Limb (tissue), 2 donors: ENCODE measurements at regions not wholly inside any gene's neighbourhood (a gene's known extent, or its start where the extent isn't known, plus 50 kb on each side); places are given as distances from the start of the nearest gene placed in this dataset.

Experiments used
- DNase-seq, 2 donors: peaks; one replicate each; pipeline ENCODE4 v3.0.0-alpha.2; 2016; ENCODE audit errors: extremely low spot score in 2 of 2

DNA sequence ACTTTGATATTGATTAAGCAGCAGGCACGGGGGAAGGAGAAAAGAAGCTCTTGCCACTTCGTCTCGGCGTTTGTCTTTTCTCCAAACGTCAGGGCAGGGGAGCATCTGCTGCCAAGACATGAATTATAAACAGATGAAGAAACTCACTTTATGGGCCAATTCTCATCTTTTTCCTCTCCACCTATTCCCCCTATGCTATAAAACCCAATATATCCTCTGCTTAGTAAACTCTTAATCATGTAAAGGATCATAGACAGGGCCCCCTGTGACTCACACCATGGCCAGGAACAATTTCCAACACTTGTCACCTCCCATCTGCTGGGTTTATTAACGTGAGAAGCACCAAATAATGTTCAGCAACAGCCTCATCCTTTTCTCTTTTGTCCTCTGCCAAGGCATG, 1092.1 kb upstream of the TMEM132C start:
- DNase-seq, result peak in 1 of 2 donors; percentile 1

DNA sequence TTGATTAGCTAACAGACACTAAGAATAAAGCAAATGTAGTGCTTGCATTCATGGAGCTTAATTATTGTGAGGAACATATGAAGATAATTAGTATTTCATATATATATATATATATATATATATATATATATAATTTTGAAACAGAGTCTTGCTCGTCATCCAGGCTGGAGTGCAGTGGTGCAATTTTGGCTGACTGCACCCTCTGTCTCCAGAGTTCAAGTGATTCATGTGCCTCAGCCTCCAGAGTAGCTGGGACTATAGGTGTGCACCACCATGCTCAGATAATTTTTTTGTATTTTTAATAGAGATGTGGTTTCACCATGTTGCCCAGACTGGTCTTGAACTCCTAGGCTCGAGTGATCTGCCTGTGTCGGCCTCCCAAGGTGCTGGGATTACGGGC, 1091.6 kb upstream of the TMEM132C start:
- DNase-seq, result no peak

DNA sequence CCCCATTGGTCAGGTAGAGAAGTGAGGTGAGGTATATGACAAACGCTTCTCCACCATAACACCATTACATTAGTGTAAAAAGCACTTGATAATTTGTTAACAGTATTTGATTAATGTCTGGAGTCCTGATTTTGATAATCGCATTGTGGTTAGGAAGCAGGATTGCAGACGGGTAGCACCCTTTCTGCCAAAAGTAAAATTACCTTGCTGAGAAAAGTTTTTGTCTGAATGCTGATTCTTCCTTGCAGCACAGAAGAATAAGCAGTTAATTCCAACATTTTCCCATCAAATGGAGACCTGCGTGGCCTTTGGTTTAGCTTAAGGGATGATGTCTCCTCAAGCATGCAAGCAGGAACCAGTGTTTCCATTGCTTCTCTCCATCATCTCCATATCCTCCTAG, 1090.2 kb upstream of the TMEM132C start:
- no peak for DNase-seq

DNA sequence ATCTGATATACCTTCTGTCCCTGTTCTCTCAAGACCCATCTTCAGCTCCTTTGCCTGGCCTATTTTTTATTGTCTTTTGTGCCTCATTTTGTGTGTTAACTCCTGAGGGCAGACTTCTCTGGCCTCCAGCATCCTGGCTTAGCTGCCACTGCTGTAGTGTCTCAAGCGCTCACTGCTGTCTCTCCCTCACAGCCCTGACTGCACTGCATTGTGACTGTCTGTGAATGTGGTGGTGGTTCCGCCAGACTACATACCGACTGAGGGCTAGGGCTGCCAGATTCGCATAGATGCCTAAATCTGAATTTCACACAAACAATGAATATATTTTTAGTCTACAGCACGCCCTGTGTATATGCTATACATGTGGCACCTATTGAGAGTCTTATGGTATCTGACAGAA, 1088.9 kb upstream of the TMEM132C start:
- DNase-seq, result no peak

DNA sequence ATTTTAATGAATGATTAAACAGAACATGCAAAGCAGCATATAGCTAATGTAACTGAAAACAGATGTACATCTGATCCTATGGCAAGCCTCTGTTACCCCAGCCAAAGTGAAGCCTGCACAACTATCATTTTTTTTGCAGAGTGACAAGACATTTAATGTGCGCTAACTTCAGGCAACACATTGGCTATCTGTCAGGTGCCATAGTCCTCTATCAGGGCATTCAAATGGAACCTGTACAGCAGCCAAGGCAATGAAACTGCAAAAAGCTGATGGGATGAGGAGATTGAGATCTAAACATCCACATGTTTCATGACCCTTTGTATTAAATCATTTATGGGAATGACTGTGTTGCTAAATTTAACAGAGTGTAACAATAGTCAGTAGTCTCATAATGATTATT, 1088.5 kb upstream of the TMEM132C start:
- DNase-seq, result no peak

DNA sequence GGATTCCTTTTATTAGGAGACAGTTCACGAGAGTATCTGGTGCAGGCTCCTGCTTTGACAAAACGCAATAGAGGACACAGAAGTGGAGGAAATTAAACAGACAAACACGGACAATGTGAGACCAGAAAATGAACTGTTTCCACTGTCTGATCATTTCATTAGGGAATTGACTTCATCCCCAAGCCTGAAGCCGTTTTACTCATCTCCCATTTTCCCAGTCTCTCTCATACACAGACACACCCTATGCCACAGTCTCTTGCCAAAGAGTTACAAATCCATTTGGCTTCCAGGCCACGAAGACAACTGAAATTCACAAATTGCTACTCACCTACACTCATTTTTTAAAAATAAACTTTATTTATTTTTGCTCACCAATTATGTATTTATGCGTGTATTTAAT, 1087.8 kb upstream of the TMEM132C start:
- no peak for DNase-seq

DNA sequence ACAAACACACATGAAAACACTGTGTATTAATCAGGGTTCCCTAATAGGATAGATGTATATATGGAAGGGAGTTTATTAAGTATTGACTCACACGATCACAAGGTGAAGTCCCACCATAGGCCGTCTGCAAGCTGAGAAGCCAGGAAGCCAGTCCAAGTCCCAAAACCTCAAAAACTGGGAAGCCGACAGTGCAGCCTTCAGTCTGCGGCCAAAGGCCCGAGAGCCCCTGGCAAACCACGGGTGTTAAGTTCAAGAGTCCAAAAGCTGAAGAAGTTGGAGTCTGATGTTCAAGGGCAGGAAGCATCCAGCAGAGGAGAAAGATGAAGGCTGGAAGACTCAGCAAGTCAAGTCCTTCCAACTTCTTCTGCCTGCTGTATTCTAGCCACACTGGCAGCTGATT, 1085.0 kb upstream of the TMEM132C start:
- no peak for DNase-seq

DNA sequence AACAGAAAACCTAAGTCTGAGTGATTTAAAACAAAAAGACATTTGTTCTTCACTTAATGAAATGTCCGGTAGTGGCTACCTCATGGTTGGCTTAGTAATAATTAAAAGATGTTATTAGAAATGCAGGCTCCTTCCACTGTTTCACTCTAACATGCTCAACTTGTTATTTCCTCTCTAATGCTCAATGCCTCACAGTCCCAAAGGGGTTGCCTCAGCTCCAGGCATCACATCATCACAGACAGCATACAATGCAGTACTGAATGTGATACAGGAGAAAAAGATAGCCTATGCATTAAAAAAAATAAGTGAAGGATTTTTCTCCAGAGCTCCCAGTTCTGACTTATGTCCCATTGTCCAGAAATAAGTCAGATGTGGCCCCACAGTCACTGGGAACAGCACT, 1077.0 kb upstream of the TMEM132C start:
- DNase-seq, result no peak

DNA sequence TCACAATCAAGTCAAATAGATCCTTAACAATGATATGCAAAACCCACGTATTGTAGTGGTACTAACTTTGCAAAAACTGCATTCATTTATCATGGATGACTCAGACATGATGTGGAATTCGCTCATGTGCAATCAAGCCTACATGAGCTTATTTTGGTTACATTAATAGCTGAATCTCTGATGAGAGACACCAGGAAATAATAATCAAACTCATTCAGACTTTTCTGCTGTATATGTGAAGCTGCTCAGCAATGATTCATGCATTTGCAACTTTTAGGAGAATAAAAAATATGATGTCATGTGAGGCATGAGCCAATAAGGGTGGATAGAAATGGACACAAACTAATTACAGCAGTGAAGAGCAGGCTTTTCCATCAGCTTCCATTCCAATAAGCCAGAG, 1075.8 kb upstream of the TMEM132C start:
- DNase-seq, result no peak

DNA sequence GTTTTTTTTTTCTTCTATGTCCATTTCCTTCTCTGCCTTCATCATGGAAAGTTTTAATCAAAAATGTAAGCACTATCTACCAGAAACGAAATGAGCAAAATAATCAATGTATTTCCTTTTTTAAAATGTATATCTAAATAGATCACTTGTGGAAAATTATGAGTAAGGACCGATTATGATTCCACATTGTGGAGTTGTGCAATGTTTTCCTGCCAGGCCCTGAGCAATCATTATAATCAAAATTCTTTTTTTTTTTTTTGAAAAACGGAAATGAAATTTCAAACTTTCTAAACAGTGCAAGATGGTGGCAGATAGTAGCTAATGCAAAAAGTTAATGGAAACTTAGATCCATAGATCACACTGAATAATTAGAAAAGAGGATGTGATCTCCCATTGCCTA, 1074.6 kb upstream of the TMEM132C start:
- no peak for DNase-seq

DNA sequence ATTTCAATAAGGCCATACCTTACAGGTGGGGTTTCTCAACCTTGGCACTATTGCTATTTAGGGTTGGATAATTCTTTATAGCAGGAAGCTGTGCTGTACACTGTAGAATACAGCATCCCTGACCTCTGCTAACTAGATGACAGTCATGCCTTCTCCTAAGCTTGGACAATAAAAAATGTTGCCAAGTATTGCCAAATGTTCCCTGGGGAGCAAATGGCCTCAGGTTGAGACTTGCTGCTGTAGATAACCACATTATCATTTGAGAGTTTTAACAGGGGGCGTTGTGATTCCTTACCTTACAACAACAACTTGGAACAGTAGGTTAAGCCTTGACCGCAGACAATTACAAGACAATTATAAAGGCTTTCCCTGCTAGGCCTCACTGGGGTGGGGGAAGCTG, 1073.6 kb upstream of the TMEM132C start:
- DNase-seq, result no peak

DNA sequence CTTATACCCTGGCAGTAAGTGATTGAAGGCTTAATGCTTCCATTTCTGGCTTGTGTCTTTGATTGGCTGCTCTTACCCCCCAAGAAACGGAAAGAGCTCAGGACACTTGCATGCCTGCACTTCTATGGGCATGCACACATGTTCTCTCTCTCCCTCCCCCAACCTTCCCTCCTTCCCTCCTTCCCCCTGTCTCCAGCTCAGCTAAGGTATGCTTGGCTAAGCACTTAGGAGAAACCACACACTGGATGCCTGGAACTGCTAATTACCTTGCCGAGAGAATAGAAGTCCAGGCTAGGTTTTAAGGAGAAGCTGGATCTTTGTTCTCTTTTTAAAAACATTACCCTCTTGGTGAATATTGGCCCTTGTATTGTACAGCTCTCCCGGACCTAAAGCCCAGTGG, 1072.8 kb upstream of the TMEM132C start:
- DNase-seq, result no peak

DNA sequence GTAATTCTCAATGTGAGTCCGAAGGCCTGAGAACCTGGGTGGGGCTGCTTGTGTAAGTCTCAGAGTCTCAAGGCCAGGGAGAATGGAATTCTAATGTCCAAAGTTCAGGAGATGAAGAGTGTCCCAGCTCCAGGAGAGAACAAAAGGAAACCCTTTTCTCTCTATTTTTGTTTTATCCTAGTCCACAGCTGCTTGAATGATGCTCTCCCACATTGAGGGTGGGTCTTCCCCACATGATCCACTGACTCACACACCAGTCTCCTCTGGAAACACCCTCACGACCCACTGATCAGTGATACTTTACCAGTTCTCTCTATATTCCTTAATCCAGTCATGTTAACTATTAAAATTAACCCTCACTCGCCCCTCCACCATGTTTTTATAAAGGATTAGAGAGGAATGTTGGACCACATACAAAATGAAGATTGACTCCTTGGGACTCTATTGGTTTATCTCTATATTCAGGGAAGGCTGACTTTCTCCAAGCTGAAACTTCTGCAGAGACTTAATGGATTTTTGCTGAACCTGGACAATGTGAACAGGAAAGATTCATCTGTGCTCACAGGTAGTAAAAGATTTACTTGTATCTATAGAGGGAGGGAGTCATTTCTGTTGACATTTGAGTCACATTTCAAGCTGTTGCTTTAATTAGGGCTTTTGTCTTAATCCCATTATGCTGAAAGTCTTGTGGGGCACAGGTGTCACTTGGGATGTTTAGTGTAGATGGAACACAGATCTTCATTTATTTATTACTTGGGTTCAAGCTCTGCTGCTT, 1061.0 kb upstream of the TMEM132C start:
- DNase-seq, result no peak

DNA sequence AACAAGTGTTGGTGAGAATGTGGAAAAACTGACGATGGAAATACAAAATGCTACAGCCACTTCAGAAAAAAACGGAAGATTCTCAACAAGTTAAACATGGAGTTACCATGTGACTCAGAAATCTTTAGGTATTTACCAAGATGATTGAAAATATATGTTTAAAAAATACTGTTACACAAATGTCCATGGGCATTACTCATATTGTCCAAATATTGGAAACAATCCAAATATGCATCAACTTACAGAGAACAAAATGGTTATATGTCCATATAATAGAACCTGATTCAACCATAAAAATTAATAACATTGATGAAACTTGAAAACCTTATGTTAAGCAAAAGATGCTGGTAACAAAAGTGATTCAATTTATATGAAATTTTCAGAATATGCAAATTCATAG, 1057.7 kb upstream of the TMEM132C start:
- no peak for DNase-seq

DNA sequence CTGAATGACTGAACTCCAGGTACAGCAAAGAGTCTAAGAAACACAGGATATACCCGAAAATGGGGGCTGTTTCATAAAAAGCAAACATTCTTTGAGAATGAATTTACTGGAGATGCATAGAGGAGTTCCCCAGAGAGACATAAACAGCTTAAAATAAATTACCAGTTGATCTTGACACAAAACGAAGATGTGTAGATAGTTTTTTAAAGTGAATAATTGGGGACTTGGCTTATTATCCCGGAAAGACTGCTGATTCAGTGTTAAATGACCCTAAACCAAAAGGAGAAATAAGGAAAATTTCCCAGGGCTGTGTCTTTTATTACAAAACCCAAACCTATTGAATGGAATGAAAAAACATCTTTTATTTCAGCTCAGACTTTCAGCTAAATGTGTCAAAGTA, 1052.8 kb upstream of the TMEM132C start:
- no peak for DNase-seq

DNA sequence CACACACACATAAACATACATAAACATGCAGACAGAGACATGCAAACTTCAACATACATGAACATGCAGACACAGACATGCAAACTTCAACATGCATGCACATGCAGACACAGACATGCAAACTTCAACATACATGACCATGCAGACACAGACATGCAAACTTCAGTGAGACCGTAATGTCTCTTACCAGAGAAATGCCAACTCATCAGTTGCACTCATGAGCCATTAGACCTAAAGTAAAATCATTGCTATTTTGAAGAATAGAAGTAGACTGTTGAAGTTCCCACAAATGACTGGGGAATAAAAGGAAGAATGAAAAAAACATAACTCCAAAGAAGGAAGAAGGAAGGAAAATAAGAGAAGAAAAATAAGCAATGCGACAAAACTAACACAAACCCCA, 1044.0 kb upstream of the TMEM132C start:
- DNase-seq, result no peak

DNA sequence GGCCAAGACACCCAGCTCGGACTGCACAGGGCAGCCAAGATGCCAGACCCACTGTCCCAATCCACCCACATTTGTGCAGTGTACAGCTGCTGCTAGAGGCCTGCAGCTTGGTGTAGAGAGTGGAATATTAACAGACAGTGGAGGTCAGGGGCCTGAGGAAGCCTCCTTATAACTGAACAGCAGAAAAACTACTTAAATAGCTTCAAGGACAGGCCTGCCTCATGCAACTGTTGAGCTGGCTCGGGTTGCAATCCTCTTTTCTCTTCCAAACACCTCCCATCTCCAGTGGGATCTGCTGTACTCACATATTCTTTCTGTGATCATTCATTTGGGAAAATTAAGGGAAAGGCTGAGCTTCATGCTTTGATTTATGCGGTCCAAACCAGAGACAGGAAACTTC, 1043.2 kb upstream of the TMEM132C start:
- DNase-seq, result no peak

DNA sequence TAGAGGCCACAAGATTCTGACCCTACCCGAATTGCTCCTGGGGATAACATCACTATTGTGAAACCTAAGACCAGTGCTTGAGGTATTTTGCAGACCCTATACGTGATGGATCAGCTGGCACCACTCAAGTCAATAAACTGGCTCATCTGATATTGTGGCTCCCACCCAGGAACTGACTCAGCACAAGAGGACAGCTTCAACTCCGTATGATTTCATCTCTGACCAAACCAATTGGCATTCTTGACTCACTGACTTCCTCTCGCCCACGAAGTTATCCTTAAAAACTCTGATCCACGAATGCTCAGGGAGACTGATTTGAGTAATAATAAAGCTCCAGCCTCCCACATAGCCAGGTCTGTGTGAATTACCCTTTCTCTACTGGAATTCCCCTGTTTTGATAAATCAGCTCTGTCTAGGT, 1036.1 kb upstream of the TMEM132C start:
- no peak for DNase-seq

DNA sequence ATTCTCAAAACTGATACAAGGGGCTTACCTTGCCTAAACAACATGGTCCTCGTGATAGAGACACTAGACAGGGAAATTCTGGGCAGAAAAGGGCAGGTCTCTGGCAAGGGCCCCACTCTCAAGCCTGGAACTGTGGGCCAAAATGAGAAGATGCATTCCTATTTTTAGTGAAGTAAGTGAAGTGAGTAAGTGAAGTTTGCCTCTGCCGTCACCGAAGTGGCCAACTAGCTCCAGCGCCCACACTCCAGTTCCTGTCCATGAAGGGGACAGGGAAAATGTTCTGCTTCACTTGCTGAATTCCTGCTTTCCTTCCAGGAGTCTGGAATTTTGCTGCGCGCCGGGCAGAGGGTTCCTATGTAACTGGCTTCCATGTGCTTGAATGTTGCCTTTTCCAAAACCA, 1035.6 kb upstream of the TMEM132C start:
- DNase-seq, result no peak

DNA sequence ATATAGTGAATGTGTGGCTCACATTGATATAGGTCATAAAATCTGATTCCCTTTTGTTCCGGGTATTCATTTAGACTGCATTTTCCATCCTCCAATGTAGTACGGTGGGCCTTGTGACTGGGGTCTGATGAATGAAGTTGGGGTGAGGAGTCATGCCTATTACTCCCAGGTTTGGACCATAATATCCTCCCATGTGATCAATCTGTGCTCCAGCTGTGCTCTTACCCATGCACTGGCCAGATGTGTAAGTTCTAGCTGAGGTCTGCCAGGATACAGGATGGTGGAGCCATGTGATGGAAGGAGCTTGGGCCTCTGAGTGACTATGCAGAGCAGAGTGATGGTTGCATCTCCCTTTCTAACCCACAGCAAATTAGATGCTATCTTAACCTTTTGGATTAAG, 1034.0 kb upstream of the TMEM132C start:
- DNase-seq, result no peak

DNA sequence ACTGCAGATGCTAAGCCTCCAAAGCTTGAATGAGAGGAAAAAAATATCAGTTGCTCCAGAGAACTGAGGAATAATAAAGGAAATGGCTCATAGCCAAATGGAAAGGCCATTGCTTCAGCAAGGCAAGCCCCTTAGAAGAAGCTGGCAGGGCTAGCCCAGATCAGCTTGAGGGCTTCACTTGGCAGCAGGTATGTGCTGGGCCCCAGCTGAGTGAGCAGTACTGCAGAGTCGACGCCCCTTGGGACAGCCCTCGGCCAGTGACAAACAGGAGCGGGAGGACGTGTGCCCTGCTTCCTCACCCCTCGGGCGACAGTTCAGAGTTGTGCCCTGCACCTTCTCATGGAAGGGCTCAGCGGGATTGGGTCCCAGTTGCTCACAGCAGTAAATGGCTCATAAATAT, 1031.2 kb upstream of the TMEM132C start:
- DNase-seq, result no peak

DNA sequence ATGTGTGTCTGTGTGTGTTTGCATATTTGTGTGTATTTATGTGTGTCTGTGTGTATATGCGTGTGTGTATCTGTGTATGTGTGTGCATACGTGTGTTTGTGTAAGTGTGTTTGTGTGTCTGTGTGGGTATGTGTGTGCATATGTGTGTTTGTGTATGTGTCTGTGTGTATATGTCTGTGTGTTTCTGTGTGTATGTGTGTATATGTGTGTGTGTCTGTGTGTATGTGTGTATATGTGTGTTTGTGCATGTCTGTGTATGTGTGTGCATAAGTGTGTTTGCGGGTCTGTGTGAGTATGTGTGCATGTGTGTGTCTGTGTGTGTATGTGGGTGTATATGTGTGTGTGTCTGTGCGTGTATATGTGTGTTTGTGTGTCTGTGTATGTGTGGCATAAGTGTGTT, 1030.5 kb upstream of the TMEM132C start:
- DNase-seq, result no peak

DNA sequence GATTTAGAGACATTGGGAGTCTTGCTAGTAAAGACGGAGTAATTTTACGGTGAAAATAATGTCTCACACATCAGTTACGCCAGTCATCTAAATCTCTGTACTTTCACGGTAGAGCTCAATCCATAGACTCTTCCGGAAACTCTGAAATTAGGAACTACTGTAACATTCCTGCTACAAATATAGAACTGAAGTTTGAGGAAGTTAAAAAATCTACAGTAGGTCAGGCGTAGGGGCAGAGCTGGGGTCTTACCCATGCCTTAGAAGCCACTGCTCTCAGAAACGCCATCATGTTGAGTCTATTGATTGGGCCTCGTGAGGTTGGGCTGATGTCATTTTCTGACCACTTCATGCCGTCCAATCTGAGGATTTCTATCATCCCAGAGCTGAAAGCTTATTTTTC, 1029.8 kb upstream of the TMEM132C start:
- DNase-seq, result no peak

DNA sequence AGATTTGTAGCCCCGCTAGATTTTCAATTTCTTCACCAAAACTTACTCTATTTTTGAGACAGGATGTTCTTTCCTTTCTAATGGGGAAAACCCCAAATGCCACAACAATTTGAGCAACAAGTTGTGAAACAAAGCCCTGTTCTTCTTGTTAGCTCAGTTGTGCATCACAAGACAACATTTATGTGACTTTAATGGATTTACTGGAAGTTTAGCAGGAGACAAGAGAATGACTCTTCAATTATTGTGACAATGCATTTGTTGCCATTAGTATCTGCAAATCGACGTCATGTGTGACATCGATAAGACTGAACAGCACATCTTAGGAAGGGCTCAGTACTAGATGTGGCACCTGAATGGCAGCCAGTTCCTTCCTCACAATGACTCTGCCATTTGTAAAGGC, 1028.9 kb upstream of the TMEM132C start:
- DNase-seq, result no peak
